ENCODE measurements at regions not wholly inside any gene's neighbourhood (a gene's known extent, or its start where the extent isn't known, plus 50 kb on each side); places are given as distances from the start of the nearest gene placed in this dataset.

- TF ChIP-seq CTCF (IDR thresholded peaks at IDR 0.05) (no peak), POLR2A (IDR thresholded peaks at IDR 0.05) (no peak)
Measured at GRCh38 chr13:30831515-30831914, 74.6 kb upstream of the MEDAG start.
